GM19452 (cell line): ENCODE measurements at regions not wholly inside any gene's neighbourhood (a gene's known extent, or its start where the extent isn't known, plus 50 kb on each side); places are given as distances from the start of the nearest gene placed in this dataset.

ENCODE experiments used
- ATAC-seq: cut with Tn5 transposase; IDR thresholded peaks from one replicate; pipeline ENCODE4 v1.9.1; 2021; ENCODE audit not compliant: unreplicated experiment

GRCh38 chr2:59713577-59713976 lies 839.9 kb downstream of the BCL11A start:
- no peak for ATAC-seq

- no peak for ATAC-seq
These were observed 842.3 kb downstream of the BCL11A start for GRCh38 chr2:59711121-59711520.

GRCh38 chr2:59706729-59707128 lies 846.7 kb downstream of the BCL11A start:
- ATAC-seq, result no peak

GRCh38 chr2:59703796-59704195 lies 849.7 kb downstream of the BCL11A start:
- ATAC-seq, result no peak

GRCh38 chr2:59702026-59702425 lies 851.4 kb downstream of the BCL11A start:
- ATAC-seq, result no peak

- no peak for ATAC-seq
These were observed 852.0 kb downstream of the BCL11A start for GRCh38 chr2:59701271-59701994.

- ATAC-seq, result no peak
These were observed 859.3 kb downstream of the BCL11A start for GRCh38 chr2:59694176-59694575.

- ATAC-seq, result no peak
These were observed 860.1 kb downstream of the BCL11A start for GRCh38 chr2:59693231-59693959.

- no peak for ATAC-seq
These were observed 861.8 kb downstream of the BCL11A start for GRCh38 chr2:59691518-59692190.

GRCh38 chr2:59690849-59691248 lies 862.6 kb downstream of the BCL11A start:
- ATAC-seq, result no peak

GRCh38 chr2:59684771-59685166 lies 868.7 kb downstream of the BCL11A start:
- ATAC-seq, result no peak

- no peak for ATAC-seq
These were observed 869.2 kb downstream of the BCL11A start for GRCh38 chr2:59684116-59684770.

GRCh38 chr2:59680863-59681262 lies 872.6 kb downstream of the BCL11A start:
- ATAC-seq, result no peak

GRCh38 chr2:59677158-59677557 lies 876.3 kb downstream of the BCL11A start:
- ATAC-seq, result no peak

GRCh38 chr2:59674100-59674499 lies 879.4 kb downstream of the BCL11A start:
- no peak for ATAC-seq

- ATAC-seq, result no peak
These were observed 888.4 kb downstream of the BCL11A start for GRCh38 chr2:59665021-59665420.

GRCh38 chr2:59662127-59662861 lies 891.2 kb downstream of the BCL11A start:
- ATAC-seq, result no peak

- ATAC-seq, result no peak
These were observed 893.2 kb downstream of the BCL11A start for GRCh38 chr2:59660262-59660661.

GRCh38 chr2:59658906-59659635 lies 894.4 kb downstream of the BCL11A start:
- ATAC-seq, result no peak

GRCh38 chr2:59655809-59656208 lies 897.6 kb downstream of the BCL11A start:
- no peak for ATAC-seq
